ENCODE measurements at regions not wholly inside any gene's neighbourhood (a gene's known extent, or its start where the extent isn't known, plus 50 kb on each side); places are given as distances from the start of the nearest gene placed in this dataset.

DNA sequence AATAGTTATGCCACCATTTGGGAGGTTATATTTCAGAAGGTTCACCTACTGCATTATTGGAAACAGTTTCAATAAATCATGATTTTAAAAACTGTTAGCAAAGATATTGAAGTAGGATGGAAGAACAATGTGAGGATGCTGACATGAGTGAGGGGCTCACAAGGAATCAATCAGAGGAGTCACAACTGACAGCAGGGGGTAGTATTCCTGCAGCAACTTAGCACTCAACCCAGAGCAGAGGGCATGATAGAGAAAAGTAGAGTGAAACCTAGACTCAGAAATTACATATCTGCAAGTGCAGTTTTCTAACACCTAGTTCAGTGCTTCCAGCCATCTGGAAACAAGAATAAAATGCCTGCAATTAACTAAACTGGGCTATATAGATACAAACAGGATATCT lies 772.5 kb upstream of the USP15 start:
- no peak for DNase-seq (ENCODE audit: low read depth in 3 of 3)

DNA sequence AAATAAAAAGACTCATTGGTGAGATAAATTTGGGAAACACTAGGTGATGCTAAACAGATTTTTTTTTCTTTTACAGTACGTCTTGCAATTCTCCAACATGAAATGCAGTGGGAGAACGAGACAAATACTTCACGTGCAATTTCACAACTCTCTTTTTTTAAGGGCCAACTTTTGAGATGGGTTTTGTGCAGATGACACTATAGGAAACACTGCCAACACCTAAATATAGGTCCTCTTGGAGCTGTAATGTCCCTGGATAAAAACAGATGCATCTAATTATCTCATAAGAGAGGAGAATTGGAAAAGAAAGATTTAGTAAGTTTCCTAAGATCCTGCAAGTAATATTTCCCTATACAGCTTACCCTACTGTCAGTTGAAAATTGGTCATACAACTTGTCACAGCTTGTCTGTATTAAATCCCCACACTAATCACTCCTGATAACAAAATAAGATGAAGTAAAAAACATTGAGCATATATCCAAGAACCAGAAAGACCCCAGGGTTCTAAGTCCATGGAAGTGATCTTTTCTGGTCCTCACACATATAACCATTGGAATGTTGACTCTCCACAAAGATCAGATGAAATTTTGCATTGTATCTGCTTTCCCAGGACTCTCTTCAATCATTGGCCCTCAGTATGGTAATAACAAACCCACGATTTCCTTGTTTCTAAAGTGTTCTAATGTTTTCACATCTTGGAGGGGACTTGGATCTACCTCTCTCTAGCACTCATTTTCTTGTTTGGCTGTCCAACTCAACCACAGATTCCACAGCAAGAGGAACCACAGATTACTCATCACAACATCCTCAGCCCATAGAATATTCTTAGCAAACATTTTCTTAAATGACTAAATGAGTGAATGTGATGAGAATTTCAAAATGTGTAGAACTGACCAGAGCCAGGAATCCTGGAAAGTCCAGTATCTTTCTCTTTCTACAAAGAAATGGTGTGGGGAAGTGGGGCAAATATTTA lies 769.4 kb upstream of the USP15 start:
- DNase-seq (ENCODE audit: low read depth in 3 of 3) = no peak

DNA sequence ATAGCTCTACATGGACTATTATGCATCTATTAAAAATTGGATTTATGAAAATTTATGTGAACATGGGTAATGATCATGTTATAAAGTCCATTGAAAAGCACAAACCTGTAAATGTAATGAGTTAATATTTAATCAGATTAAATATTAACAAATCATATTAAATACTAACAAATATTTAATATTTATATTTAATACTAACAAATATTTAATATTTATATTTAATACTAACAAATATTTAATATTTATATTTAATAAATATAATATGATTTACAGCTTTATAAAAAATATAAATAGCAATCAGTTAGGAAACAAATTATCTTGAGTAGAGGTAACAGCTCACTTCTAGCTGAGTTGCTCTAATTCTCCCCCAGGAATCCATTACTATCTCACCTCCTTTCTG lies 758.0 kb upstream of the USP15 start:
- no peak for DNase-seq (ENCODE audit: low read depth in 3 of 3)

DNA sequence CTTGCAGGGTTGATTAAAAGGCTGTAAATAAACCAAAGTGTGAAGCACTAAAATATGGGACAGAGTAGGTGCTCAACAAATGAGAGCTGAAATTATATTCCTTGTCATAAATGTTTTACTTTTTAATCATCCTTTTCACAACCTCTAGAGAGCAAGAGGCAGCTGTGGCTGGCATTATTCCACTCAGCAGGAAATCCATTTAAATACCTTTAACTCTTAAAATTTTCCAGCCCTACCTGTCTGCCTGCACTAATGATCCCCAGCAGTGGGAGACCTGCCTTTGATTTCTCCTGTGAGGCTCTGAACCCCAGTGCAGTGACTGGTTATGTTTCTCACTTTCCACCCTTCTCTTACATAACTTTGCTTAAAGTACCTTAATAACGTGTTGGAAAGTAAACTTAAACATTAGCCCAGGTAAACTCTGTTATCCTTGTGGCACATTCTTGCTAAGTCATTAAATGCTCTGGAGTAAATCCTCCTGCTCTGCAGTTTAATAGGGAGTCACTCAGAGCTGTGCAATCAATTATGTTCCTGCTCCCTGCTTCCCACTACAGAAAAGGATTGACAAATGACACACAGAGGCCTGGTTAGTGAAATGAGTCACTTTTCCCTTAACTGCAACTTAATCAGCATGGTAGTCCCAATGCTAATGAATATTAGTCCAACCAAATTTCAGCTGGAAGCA lies 755.7 kb upstream of the USP15 start:
- no peak for DNase-seq (ENCODE audit: low read depth in 3 of 3)

DNA sequence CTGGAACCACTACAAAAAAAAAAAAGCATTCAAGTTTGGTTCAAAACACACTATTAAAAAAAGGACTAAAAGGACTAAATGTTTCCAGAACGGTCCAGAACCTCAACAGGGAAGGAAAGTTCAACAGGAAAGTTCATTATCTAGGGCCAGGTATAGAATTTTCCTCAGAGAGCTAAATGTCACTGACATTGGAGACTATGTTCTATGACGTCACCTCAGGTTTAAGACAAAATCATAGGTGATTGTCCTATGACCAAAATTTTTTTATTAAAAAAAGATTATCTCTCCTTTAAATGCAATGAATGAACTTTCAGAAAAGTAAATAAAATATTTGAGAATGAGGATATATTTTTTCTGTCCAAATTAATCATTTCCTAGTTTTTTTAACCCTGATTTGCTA lies 746.7 kb upstream of the USP15 start:
- no peak for DNase-seq (ENCODE audit: low read depth in 3 of 3)

DNA sequence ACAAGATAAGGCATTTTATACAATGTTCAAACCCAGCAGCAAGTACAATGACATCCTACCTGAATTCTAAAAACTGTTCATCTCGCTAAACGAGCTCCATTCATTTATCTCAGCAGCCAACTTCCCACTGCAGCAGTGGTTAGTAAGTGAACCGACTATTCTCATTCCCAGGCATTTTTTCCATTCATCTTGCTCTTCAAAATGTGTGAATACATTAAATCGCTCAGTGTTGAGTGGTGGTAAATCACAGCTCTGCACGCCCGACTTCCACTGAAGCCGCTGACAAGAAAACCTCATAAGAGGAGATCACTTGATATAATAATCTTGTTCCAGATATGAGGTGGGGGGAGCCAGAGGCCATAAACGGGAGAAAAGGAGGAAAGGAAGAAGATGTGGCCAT lies 746.2 kb upstream of the USP15 start:
- DNase-seq (ENCODE audit: low read depth in 3 of 3) = no peak

DNA sequence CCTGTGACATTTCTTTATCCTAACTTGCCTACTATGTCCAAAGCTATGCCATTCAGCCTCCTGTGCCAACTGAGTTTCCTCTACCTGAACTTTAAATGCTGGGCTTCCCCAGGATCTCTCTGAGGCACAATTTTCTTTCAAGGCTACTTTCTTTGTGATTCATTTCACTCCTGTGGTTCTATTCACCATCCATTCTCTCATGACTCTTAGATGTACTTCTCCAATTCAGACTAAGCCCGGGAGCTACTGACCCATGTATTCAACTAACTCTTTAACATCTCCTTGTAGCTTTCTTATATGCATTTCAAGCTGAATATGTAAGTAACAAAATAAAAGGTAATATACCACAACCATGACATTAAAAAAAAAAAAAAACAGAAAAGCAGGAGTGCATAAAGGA lies 738.9 kb upstream of the USP15 start:
- no peak for DNase-seq (ENCODE audit: low read depth in 3 of 3)

DNA sequence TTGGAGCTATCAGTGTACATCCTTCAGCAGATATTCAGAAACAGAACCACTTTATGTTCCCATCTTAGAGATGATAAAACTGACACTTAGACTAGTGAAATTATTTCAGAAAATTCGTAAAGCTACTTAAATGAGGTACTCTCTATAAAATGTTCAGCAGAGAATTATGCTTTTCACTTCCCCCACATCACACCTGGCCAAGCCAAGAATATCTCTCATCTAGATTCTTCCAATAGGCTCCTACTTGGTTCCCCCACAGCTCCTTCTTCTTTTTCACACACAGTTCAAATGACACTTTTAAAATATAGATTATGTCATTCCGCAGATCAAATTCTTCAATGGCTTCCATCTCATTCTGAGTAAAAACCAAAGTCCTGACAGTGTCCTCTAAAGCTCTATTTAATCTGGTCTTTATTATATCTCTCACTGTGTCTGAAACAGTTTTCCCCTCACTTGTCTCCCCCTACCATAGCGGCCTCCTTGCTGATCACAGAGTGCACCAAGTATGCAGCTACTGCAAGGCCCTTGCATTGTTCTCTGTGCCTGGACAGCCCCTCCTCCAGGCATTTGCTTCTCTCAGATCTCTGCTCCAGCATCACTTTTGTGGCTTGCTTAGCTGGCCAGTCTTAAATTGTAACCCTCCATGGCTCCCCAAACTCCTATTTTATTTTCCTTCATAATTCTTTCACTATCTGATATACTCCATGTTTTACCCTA lies 736.8 kb upstream of the USP15 start:
- DNase-seq (ENCODE audit: low read depth in 3 of 3) = no peak

DNA sequence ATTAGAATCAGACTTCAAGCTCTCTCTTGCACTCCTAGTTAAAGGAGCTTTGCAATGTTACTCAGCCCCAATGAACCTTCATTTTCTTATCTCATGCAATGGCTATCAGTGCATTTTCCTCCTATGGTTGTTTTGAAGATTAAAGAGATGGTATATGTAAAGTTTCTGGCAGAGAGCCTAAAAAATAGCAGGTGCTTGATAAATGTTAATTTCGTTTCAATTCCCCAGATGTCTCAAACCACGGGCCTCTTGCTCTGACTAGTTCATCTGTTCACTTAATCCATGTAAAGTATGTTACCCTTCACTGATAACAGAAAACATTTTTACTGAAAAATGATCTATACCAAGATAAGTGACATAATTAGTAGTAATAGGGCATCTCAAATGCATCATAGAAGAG lies 735.4 kb upstream of the USP15 start:
- no peak for DNase-seq (ENCODE audit: low read depth in 3 of 3)

DNA sequence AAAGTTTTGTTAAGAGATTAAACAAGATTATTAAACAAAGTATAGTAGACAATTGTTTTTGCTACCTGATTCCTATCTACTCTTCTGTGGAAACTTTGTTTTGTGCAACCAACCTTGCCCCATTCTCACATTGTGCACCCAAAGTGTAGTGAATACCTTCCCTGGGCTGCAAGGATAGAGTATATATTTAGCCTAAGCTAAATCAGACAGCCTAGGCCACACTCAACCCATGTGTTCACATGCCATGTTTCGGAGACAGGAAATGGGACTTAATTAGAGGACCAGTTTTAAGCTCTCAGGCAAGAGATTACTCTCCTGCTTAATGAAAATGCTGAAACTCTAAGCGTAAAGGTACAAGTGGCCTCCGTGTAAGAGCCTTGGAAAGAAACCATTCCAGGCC lies 734.9 kb upstream of the USP15 start:
- no peak for DNase-seq (ENCODE audit: low read depth in 3 of 3)

DNA sequence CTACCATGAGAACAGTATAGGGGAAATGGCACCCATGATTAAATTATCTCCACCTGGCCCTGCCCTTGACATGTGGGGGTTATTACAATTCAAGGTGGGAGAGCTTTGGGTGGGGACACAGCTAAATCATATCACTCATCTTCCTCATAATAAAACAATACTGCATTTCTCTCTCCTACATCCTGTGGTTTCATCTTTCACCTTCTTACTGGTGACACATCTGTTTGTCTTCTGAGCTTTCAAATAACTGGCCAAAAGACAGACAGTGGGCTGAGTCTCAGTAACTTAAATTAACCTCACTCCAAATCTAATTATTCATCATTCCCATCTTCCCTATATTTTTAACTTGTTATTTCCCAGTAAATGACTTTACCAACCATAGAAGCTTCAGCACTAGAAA lies 729.7 kb upstream of the USP15 start:
- DNase-seq (ENCODE audit: low read depth in 3 of 3) = no peak

DNA sequence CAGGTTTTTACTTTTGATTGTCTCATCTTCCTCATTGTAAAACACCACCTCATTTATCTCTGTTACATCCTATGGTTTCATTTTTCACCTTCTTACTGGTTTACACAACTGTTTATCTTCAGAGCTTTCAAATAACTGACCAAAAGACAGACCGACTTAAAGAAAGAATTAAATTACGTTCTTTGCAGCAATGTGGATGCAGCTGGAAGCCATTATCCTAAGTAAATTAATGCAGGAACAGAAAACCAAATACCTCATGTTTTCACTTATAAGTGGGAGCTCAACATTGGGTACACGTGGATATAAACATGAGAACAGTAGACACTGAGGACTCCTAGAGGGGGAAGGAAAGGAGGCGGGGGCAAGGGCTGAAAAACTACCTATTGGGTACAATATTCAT lies 729.0 kb upstream of the USP15 start:
- no peak for DNase-seq (ENCODE audit: low read depth in 3 of 3)

DNA sequence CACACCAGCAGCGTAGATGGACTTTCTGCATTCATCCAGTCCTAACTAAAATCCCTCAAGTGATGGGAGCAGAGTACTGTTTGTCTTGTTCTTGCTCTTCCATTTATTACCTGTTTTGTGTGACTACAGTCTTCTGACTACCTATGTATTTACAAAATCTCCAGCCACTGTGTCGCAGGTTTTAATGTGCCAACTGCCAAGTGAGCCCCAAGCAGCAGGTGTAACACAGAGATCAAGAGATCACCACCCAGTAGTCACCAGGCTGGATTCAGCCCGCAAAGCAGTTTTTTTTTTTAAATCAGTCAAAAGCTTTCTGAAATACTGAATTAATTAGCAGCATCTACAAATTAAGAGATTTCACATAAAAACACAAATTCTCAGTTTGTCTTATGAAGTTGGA lies 724.1 kb upstream of the USP15 start:
- no peak for DNase-seq (ENCODE audit: low read depth in 3 of 3)

DNA sequence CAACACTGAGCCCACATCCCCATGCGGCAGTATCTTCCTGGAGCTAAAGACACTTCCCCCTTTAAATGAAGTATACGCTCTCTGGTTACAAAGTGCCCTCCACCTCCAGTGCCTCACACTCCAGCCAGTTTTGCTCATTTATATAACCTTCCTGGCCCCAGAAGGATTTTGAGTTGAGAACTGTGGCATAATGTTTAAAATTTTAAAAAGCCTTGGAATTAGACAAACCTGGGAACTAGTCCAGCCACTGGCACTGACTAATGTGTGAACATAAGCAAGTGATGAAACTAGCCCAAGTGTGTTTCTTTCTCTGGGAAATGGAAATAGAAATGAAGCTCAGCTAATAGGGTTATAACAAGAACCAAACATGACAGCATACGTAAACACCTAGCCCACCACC lies 723.7 kb upstream of the USP15 start:
- DNase-seq (ENCODE audit: low read depth in 3 of 3) = no peak

DNA sequence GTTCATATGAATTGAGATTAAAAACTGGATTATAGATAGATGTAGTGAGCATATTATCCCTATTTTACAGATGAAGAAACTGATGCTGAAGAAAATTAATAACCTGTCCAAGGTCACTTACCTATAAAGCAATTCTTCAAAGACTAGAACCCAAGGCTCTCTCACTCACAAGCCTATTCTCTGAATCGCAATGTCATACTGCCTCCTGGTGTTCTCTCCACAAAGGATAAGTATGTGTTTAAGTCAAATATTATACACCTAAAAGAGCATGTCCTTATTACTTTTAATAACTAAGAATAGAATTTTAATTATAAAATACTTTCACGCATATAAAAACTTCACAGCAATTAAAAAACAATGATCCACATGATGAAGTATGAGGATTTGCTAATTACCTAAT lies 721.3 kb upstream of the USP15 start:
- DNase-seq (ENCODE audit: low read depth in 3 of 3) = no peak

DNA sequence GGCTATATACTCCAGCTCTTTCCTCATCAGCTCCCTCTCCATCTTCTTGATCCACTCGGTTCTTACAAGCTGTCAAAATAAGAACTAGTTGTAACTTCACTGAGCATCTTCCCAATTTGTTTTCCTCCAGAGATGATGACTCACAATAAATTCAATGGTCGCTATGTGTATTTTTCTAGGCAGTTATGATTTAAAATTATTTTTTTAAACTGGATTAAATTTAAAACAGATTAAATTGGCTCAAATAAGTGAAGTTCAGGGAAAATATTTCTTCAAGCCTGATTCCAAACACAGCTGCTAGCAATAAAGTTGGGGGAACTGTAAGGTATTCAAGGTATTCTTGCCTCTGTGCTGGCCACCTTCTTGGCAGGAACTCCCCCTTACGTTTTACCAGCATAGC lies 717.7 kb upstream of the USP15 start:
- DNase-seq (ENCODE audit: low read depth in 3 of 3) = no peak

DNA sequence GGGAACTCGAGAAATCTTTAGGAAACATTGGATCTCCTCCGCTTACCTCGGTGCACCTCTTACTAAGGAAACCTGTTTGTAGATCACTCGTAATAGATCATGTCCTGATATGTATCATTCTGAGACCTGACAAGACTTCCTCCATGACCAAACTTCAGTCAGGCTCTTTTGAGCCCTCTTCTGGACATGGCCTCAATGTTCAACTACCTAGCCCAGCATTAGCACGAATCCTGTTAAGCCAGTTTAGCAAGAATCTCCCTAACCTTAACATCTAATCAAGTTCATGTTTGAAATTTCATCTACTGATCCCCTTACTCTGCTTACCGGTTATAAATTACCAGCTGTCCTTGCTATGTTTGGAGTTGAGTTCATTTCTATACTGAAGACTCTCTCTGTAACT lies 713.9 kb upstream of the USP15 start:
- DNase-seq (ENCODE audit: low read depth in 3 of 3) = no peak

DNA sequence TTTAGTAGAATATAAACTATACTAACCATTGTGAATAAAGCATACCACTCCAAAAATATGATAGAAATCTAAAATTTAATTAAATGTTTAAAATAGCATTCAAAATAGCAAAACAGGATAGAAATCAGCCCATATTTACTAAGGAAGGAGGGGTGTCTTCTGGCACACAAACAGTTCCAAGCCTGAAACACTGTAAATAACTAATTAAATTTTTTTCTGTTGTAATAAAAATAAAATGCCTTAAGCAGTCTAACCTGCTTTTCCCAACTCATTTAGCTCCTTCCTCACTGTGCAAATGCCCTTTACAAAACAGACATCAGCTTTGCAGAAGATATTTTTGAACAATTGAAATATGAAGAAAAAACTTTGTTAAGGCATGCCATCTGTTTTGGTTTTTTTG lies 707.1 kb upstream of the USP15 start:
- no peak for DNase-seq (ENCODE audit: low read depth in 3 of 3)

DNA sequence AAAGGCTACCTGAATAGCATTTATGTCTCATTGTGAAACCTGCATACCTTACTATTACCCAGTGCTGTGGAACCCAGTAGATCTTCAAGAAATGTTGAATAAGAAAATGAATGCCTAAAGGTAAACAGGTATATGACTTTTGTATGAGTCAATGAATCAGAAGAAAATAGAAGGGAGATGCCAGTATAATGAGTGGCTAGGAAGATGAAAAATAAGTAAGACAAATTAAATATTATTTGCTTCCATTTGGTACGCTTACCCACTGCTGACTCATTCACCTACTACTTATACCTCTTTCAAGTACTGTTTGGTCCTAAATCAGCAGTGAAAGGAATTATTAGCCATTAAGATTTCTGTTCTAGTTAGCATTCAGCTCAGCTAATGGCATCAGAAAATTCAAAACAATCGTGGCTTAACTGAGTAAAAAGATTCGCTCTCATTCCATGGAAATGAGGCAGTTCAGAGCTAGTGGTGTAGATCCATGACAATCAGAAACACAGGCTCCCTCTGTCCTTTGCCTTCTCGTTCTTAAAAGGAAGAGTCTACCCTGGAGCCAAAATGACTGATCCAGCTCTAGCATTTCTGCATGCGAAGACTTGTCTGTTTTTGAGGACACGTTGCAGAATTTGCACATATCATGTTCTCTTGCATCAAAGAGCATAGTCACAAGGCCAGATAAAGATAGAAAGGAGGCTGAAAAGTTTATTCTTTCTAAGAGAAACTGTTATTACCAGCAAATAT lies 705.8 kb upstream of the USP15 start:
- no peak for DNase-seq (ENCODE audit: low read depth in 3 of 3)

DNA sequence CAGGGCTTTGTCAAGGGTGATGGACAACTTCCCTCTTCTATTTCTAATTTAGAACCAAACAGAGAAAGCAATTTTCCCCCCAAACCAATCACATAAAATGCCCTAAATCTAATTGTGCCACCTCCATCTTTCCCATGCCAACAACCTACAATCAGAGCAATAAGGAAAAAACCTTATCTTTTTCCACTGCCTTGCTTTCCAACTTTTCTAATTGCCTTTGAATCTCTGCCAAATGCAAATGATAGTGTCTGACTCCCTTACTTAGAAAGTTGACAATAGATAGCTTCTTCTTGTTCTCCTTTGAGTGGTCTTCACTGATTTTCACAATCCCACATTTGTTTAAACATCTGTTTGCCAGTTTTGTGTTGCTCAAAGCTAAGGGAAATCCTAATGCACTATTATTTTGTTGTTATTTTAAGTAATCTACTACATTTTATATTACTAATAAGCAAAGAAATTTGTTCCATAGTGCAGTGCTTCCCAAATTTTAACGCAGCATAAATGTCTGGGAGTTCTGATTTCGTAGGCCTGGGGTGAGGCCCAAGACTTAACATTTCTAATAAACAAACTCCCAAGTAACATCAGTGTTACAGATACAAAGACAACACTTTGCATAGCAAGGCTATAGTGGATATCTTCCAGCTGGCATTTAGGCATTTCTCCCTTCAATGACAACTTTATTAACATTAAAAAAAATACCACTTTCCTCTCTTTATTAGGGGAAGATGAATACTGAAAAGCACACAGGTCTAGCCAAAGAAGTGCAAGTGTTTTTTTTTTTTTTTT lies 696.3 kb upstream of the USP15 start:
- no peak for DNase-seq (ENCODE audit: low read depth in 3 of 3)

DNA sequence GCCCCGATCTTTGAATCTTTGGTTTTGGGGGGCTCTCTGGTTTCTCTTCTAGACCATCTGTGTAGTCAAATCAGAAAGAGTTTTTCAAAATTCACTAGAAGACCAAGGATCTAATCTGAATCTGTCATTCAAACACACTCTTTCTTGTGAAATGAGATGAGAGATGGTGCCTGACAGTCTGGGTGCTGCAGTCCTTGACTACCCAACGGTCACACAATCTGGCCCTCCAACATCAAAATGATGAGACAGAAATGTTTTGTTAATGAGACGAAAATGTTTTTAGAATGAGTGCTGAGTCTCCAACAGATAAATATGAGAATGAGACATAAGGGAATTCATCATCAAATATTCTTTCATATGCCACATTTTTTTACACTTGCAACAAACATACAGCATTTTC lies 695.7 kb upstream of the USP15 start:
- no peak for DNase-seq (ENCODE audit: low read depth in 3 of 3)
